Trophoblast cell (in vitro differentiated cells and primary cell): ENCODE measurements at regions not wholly inside any gene's neighbourhood (a gene's known extent, or its start where the extent isn't known, plus 50 kb on each side); places are given as distances from the start of the nearest gene placed in this dataset.

Source experiments
- DNase-seq, 2 donors: peaks; one replicate each; pipeline ENCODE4 v3.0.0-alpha.2; 2016
- H2AFZ ChIP-seq: 2 replicates; pipeline ENCODE4 v1.6.1; 2013; ENCODE audit warnings: low read length, moderate library complexity, mild to moderate bottlenecking; ENCODE audit not compliant: insufficient read depth, poor library complexity
- H2AK5ac ChIP-seq: 2 replicates; pipeline ENCODE4 v1.6.1; 2013; ENCODE audit warnings: mild to moderate bottlenecking, low read length
- H2BK120ac ChIP-seq: 2 replicates; pipeline ENCODE4 v1.6.1; 2013; ENCODE audit warnings: low read length, mild to moderate bottlenecking, moderate library complexity; ENCODE audit not compliant: insufficient read depth, poor library complexity
- H2BK12ac ChIP-seq: 2 replicates; pipeline ENCODE4 v1.6.1; 2013; ENCODE audit warnings: mild to moderate bottlenecking, low read length, moderate library complexity
- H2BK5ac ChIP-seq: 2 replicates; pipeline ENCODE4 v1.6.1; 2013; ENCODE audit warnings: low read length, low read depth, moderate library complexity, mild to moderate bottlenecking; ENCODE audit not compliant: poor library complexity
- H3K14ac ChIP-seq: 2 replicates; pipeline ENCODE4 v1.6.1; 2013; ENCODE audit warnings: mild to moderate bottlenecking, low read length
- H3K18ac ChIP-seq: 2 replicates; pipeline ENCODE4 v1.6.1; 2013; ENCODE audit warnings: mild to moderate bottlenecking, low read length
- H3K23ac ChIP-seq: 2 replicates; pipeline ENCODE4 v1.6.1; 2013; ENCODE audit warnings: low read length
- H3K27ac ChIP-seq: 2 replicates; pipeline ENCODE4 v1.5.1; 2013; ENCODE audit warnings: low read depth, mild to moderate bottlenecking, inconsistent platforms, low read length, moderate library complexity
- H3K27me3 ChIP-seq: 2 replicates; pipeline ENCODE4 v1.6.1; 2013; ENCODE audit warnings: inconsistent platforms, mild to moderate bottlenecking, low read length, moderate library complexity; ENCODE audit not compliant: insufficient read depth
- H3K36me3 ChIP-seq, 2 experiments: 1 replicate in 1 of 2; 2 replicates in 1 of 2; pipeline ENCODE4 v1.6.1; 2013; ENCODE audit warnings: low read length in 2 of 2, mild to moderate bottlenecking in 2 of 2, moderate library complexity in 1 of 2; ENCODE audit not compliant: insufficient read depth in 2 of 2, control insufficient read depth in 1 of 2
- H3K4ac ChIP-seq: 2 replicates; pipeline ENCODE4 v1.6.1; 2013; ENCODE audit warnings: low read depth, mild to moderate bottlenecking, low read length, moderate library complexity
- H3K4me1 ChIP-seq, 2 experiments: 1 replicate in 1 of 2; 2 replicates in 1 of 2; pipeline ENCODE4 v1.6.1; 2013; ENCODE audit warnings: low read length in 2 of 2, mild to moderate bottlenecking in 2 of 2, moderate library complexity in 1 of 2; ENCODE audit not compliant: insufficient read depth in 2 of 2, control insufficient read depth in 1 of 2
- H3K4me2 ChIP-seq: 2 replicates; pipeline ENCODE4 v1.6.1; 2013; ENCODE audit warnings: inconsistent platforms, mild to moderate bottlenecking, low read length, moderate library complexity
- H3K4me3 ChIP-seq: 2 replicates; pipeline ENCODE4 v1.5.1; 2013; ENCODE audit warnings: mild to moderate bottlenecking, low read depth, low read length, inconsistent platforms
- H3K79me1 ChIP-seq: one replicate; pipeline ENCODE4 v1.6.1; 2013; ENCODE audit warnings: low read length
- H3K79me2 ChIP-seq: 2 replicates; pipeline ENCODE4 v1.6.1; 2013; ENCODE audit warnings: low read length, mild to moderate bottlenecking; ENCODE audit not compliant: control insufficient read depth, insufficient read depth, poor library complexity
- H3K9ac ChIP-seq: 2 replicates; pipeline ENCODE4 v1.6.1; 2013; ENCODE audit warnings: mild to moderate bottlenecking, low read length
- H3K9me3 ChIP-seq: 2 replicates; pipeline ENCODE4 v1.6.1; 2013; ENCODE audit warnings: low read depth, mild to moderate bottlenecking, control low read depth, inconsistent platforms, low read length; ENCODE audit not compliant: insufficient read depth
- H4K12ac ChIP-seq: 2 replicates; pipeline ENCODE4 v1.6.1; 2013; ENCODE audit warnings: low read depth, mild to moderate bottlenecking, low read length, moderate library complexity
- H4K8ac ChIP-seq: 2 replicates; pipeline ENCODE4 v1.6.1; 2013; ENCODE audit warnings: low read depth, mild to moderate bottlenecking, low read length, moderate library complexity
- H4K91ac ChIP-seq: one replicate; pipeline ENCODE4 v1.6.1; 2013; ENCODE audit warnings: low read depth, mild to moderate bottlenecking, low read length, moderate library complexity
- WGBS: extraction: QIAGEN DNeasy Blood & Tissue Kit; methylation state at CpG from one replicate; pipeline ENCODE4 v1.1.7; 2013; ENCODE audit warnings: missing lambda C conversion rate; ENCODE audit not compliant: insufficient read length, insufficient coverage; ENCODE audit errors: extremely low coverage; 5-methylcytosine and 5-hydroxymethylcytosine counted together

DNA sequence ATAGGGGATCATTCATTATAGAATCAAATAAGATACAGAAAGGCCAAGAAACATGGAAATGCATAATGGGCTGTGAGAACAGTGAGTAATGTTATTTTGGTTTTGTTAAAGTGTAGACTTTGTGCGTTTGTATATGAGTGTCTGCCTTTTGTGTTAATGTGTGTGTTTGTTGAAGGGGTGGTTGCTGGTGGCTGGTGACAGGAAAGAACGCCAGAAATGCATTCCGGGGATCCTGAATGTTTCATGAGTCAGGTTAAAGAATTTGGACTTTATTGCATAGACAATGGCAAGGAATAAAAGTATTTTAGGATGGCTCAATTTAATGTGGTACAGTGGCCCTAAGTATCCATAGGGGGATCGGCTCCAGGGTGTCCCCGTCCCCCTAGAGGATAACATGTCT is 1228.9 kb downstream of the PCDH7 start:
- Histone ChIP-seq H3K4me2 (no peak overlapping the region), H3K27ac (no peak overlapping the region), H3K14ac (no peak overlapping the region), H2AFZ (no peak overlapping the region), H2BK120ac (no peak overlapping the region), H4K91ac (no peak overlapping the region), H3K4ac (no peak overlapping the region), H3K9me3 (no peaks in the 10 kb centered on the region), H3K36me3 (no peaks in the 10 kb centered on the region), H3K27me3 (no peaks in the 10 kb centered on the region), H2BK12ac (no peak overlapping the region), H4K12ac (no peak overlapping the region), H3K4me1 (no peaks in the 10 kb centered on the region), H3K79me2 (no peaks in the 10 kb centered on the region), H3K79me1 (no peaks in the 10 kb centered on the region), H3K9ac (no peak overlapping the region), H4K8ac (no peak overlapping the region), H2BK5ac (no peak overlapping the region), H3K23ac (no peak overlapping the region), H3K18ac (no peak overlapping the region), H3K4me3 (no peak overlapping the region), H2AK5ac (no peak overlapping the region)
- DNase-seq, result peak in 1 of 2 donors; percentile 1
- 100% methylated on average over 1 of the region's 5 CpGs for WGBS

DNA sequence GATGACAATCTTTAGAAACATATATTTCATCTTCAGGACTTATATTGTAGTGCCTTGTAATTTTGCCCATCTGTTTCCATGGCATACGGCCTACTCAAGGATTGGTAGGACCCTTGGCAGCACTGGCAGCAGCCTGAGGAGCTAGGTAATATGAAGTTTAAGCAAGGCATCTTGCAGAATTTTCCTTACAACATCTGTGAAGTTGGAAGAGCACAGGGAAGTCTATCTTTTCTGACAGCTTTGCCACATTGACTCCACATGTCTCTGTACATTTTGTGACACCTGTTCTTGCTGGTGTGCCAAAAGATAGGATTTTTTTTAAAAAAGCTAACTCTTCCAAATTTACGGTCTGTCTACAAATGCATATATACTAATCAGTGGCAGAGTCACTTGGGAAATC is 1235.2 kb downstream of the PCDH7 start:
- H2BK5ac ChIP-seq, result no peak overlapping the region
- no peak for DNase-seq
- H2BK120ac ChIP-seq, result no peak overlapping the region
- no peak overlapping the region for H4K8ac ChIP-seq
- H3K27me3 ChIP-seq, result no peaks in the 10 kb centered on the region
- H3K79me1 ChIP-seq, result no peaks in the 10 kb centered on the region
- no peak overlapping the region for H3K4me3 ChIP-seq
- H4K91ac ChIP-seq, result no peak overlapping the region
- no peak overlapping the region for H4K12ac ChIP-seq
- H3K4me1 ChIP-seq, result no peaks in the 10 kb centered on the region
- H3K9me3 ChIP-seq, result no peaks in the 10 kb centered on the region
- no peak overlapping the region for H2AFZ ChIP-seq
- H3K36me3 ChIP-seq, result no peaks in the 10 kb centered on the region
- H3K4me2 ChIP-seq, result no peak overlapping the region
- no peak overlapping the region for H3K18ac ChIP-seq
- H2BK12ac ChIP-seq, result no peak overlapping the region
- H3K4ac ChIP-seq, result no peak overlapping the region
- no peaks in the 10 kb centered on the region for H3K79me2 ChIP-seq
- no peak overlapping the region for H2AK5ac ChIP-seq
- H3K9ac ChIP-seq, result no peak overlapping the region
- no CpG with 5 or more reads among the region's 2 CpGs for WGBS
- no peak overlapping the region for H3K23ac ChIP-seq
- no peak overlapping the region for H3K27ac ChIP-seq
- no peak overlapping the region for H3K14ac ChIP-seq

GRCh38 chr4:31959972-31960371 is 1239.8 kb downstream of the PCDH7 start:
- Histone ChIP-seq H3K14ac (no peak overlapping the region), H2BK120ac (no peak overlapping the region), H4K12ac (no peak overlapping the region), H3K9ac (no peak overlapping the region), H3K36me3 (no peaks in the 10 kb centered on the region), H3K79me2 (no peaks in the 10 kb centered on the region), H3K23ac (no peak overlapping the region), H4K91ac (no peak overlapping the region), H3K4me1 (no peaks in the 10 kb centered on the region), H2AK5ac (no peak overlapping the region), H3K4me2 (no peak overlapping the region), H2BK12ac (no peak overlapping the region), H3K79me1 (no peaks in the 10 kb centered on the region), H3K4ac (no peak overlapping the region), H2BK5ac (no peak overlapping the region), H3K27me3 (no peaks in the 10 kb centered on the region), H4K8ac (no peak overlapping the region), H3K9me3 (no peaks in the 10 kb centered on the region), H2AFZ (no peak overlapping the region), H3K4me3 (no peak overlapping the region), H3K27ac (no peak overlapping the region), H3K18ac (no peak overlapping the region)
- DNase-seq, result no peak

- Histone ChIP-seq H3K27ac (no peak overlapping the region), H3K4me2 (no peak overlapping the region), H3K23ac (no peak overlapping the region), H3K14ac (no peak overlapping the region), H2AK5ac (no peak overlapping the region), H3K4me1 (no peaks in the 10 kb centered on the region), H3K36me3 (no peaks in the 10 kb centered on the region), H3K4ac (no peak overlapping the region), H3K79me1 (no peaks in the 10 kb centered on the region), H3K79me2 (no peaks in the 10 kb centered on the region), H2BK12ac (no peak overlapping the region), H3K9ac (no peak overlapping the region), H2BK120ac (no peak overlapping the region), H3K9me3 (no peaks in the 10 kb centered on the region), H4K8ac (no peak overlapping the region), H3K18ac (no peak overlapping the region), H3K4me3 (no peak overlapping the region), H4K91ac (no peak overlapping the region), H2AFZ (no peak overlapping the region), H4K12ac (no peak overlapping the region), H2BK5ac (no peak overlapping the region), H3K27me3 (no peaks in the 10 kb centered on the region)
- WGBS, result no CpG with 5 or more reads among the region's 3 CpGs
- DNase-seq, result no peak
Observed at GRCh38 chr4:31964685-31965084, 1244.5 kb downstream of the PCDH7 start.

- H3K4ac ChIP-seq, result no peak overlapping the region
- no peak overlapping the region for H4K8ac ChIP-seq
- H2AK5ac ChIP-seq, result no peak overlapping the region
- H3K27me3 ChIP-seq, result no peaks in the 10 kb centered on the region
- no peak overlapping the region for H4K12ac ChIP-seq
- no peak overlapping the region for H3K14ac ChIP-seq
- H2AFZ ChIP-seq, result no peak overlapping the region
- H3K4me2 ChIP-seq, result no peak overlapping the region
- H2BK5ac ChIP-seq, result no peak overlapping the region
- H4K91ac ChIP-seq, result no peak overlapping the region
- DNase-seq, result no peak
- H3K36me3 ChIP-seq, result no peaks in the 10 kb centered on the region
- H3K18ac ChIP-seq, result no peak overlapping the region
- no peaks in the 10 kb centered on the region for H3K9me3 ChIP-seq
- H3K9ac ChIP-seq, result no peak overlapping the region
- H2BK120ac ChIP-seq, result no peak overlapping the region
- no peak overlapping the region for H3K4me3 ChIP-seq
- H3K79me1 ChIP-seq, result no peaks in the 10 kb centered on the region
- H3K23ac ChIP-seq, result no peak overlapping the region
- WGBS, result no CpG with 5 or more reads among the region's 2 CpGs
- H3K4me1 ChIP-seq, result no peaks in the 10 kb centered on the region
- H3K27ac ChIP-seq, result no peak overlapping the region
- H2BK12ac ChIP-seq, result no peak overlapping the region
- no peaks in the 10 kb centered on the region for H3K79me2 ChIP-seq
Observed at GRCh38 chr4:31968842-31969241, 1248.7 kb downstream of the PCDH7 start.
